HEK293 (cell line): ENCODE measurements at regions not wholly inside any gene's neighbourhood (a gene's known extent, or its start where the extent isn't known, plus 50 kb on each side); places are given as distances from the start of the nearest gene placed in this dataset.

Source experiments
- CTCF ChIA-PET: fragments of 350-600 bp; formaldehyde crosslinking; extraction: SDS; loops from one replicate; lab custom pipeline; 2021; ENCODE audit warnings: antibody characterized with exemption; lab: Yijun Ruan, JAX
- POLR2A ChIA-PET: fragments of 300-600 bp; formaldehyde crosslinking; extraction: SDS; loops from one replicate; lab custom pipeline; 2020; ENCODE audit warnings: antibody characterized with exemption, inconsistent platforms; lab: Yijun Ruan, JAX
- H3K27ac ChIP-seq: fragments of 200-500 bp; sonication (Bioruptor generic); 2 replicates; pipeline ENCODE4 v1.5.1; 2014; ENCODE audit warnings: low read depth, low read length, control low read depth, inconsistent platforms; ENCODE audit errors: extremely low read depth
- H3K36me3 ChIP-seq, 2 experiments: fragments of 200-500 bp in 1 of 2; sonication (Bioruptor generic) in 1 of 2; 1 replicate in 1 of 2; 2 replicates in 1 of 2; pipeline ENCODE4 v1.5.1; 2014 to 2017; ENCODE audit warnings: inconsistent platforms in 2 of 2, low read length in 2 of 2; ENCODE audit not compliant: control insufficient read depth in 2 of 2, insufficient read depth in 1 of 2
- H3K4me1 ChIP-seq: fragments of 200-500 bp; sonication (Bioruptor generic); 2 replicates; pipeline ENCODE4 v1.5.1; 2014; ENCODE audit warnings: mild to moderate bottlenecking, low read length, inconsistent platforms; ENCODE audit not compliant: control insufficient read depth, insufficient read depth
- H3K4me3 ChIP-seq: 2 replicates; pipeline ENCODE4 v1.5.1; 2011; ENCODE audit warnings: low read depth, mild to moderate bottlenecking, control low read depth, low read length, moderate library complexity
- H3K9me3 ChIP-seq: fragments of 200-500 bp; sonication (Bioruptor generic); 2 replicates; pipeline ENCODE4 v1.5.1; 2014; ENCODE audit warnings: low read depth, low read length, inconsistent platforms; ENCODE audit not compliant: control insufficient read depth, insufficient read depth
- GLI4 ChIP-seq: fragments of 450-650 bp; formaldehyde crosslinking; IDR thresholded peaks from 2 replicates; pipeline ENCODE4 v1.5.1; 2016; ENCODE audit warnings: missing biosample characterization, missing genetic modification characterization
- KLF1 ChIP-seq: fragments of 450-650 bp; formaldehyde crosslinking; IDR thresholded peaks from 2 replicates; pipeline ENCODE4 v1.5.1; 2016; ENCODE audit warnings: missing biosample characterization, missing genetic modification characterization
- KLF16 ChIP-seq: fragments of 450-650 bp; formaldehyde crosslinking; IDR thresholded peaks from 2 replicates; pipeline ENCODE4 v1.5.1; 2017; ENCODE audit warnings: missing biosample characterization, missing genetic modification characterization
- MYNN ChIP-seq: fragments of 450-650 bp; formaldehyde crosslinking; IDR thresholded peaks from 2 replicates; pipeline ENCODE4 v1.5.1; 2016; ENCODE audit warnings: missing biosample characterization, missing genetic modification characterization, borderline replicate concordance
- ZEB2 ChIP-seq: fragments of 450-650 bp; formaldehyde crosslinking; IDR thresholded peaks from 2 replicates; pipeline ENCODE4 v1.5.1; 2016; ENCODE audit warnings: missing biosample characterization, missing genetic modification characterization
- ZNF10 ChIP-seq: fragments of 450-650 bp; formaldehyde crosslinking; IDR thresholded peaks from 2 replicates; pipeline ENCODE4 v1.5.1; 2017; ENCODE audit warnings: missing biosample characterization, missing genetic modification characterization
- ZNF114 ChIP-seq: fragments of 450-650 bp; formaldehyde crosslinking; IDR thresholded peaks from 2 replicates; pipeline ENCODE4 v1.5.0; 2017; ENCODE audit warnings: missing biosample characterization, missing genetic modification characterization
- ZNF121 ChIP-seq: fragments of 450-650 bp; formaldehyde crosslinking; IDR thresholded peaks from 2 replicates; pipeline ENCODE4 v1.5.1; 2016; ENCODE audit warnings: missing biosample characterization, missing genetic modification characterization
- ZNF146 ChIP-seq: fragments of 450-650 bp; formaldehyde crosslinking; IDR thresholded peaks from 2 replicates; pipeline ENCODE4 v1.5.1; 2016; ENCODE audit warnings: missing biosample characterization, missing genetic modification characterization
- ZNF157 ChIP-seq: fragments of 450-650 bp; formaldehyde crosslinking; IDR thresholded peaks from 2 replicates; pipeline ENCODE4 v1.5.1; 2016; ENCODE audit warnings: missing biosample characterization, missing genetic modification characterization
- ZNF19 ChIP-seq: fragments of 450-650 bp; formaldehyde crosslinking; IDR thresholded peaks from 2 replicates; pipeline ENCODE4; 2016; ENCODE audit warnings: missing biosample characterization, missing genetic modification characterization, low read depth
- ZNF239 ChIP-seq: fragments of 450-650 bp; formaldehyde crosslinking; IDR thresholded peaks from 2 replicates; pipeline ENCODE4 v1.5.1; 2016; ENCODE audit warnings: missing biosample characterization, missing genetic modification characterization
- ZNF394 ChIP-seq: fragments of 450-650 bp; formaldehyde crosslinking; IDR thresholded peaks from 2 replicates; pipeline ENCODE4 v1.5.1; 2016; ENCODE audit warnings: missing biosample characterization, missing genetic modification characterization, mild to moderate bottlenecking, moderate library complexity, borderline replicate concordance
- ZNF530 ChIP-seq: fragments of 450-650 bp; formaldehyde crosslinking; IDR thresholded peaks from 2 replicates; pipeline ENCODE4 v1.5.1; 2016; ENCODE audit warnings: low read depth, missing biosample characterization, missing genetic modification characterization
- ZNF548 ChIP-seq: fragments of 450-650 bp; formaldehyde crosslinking; IDR thresholded peaks from 2 replicates; pipeline ENCODE4 v1.5.1; 2016; ENCODE audit warnings: missing biosample characterization, missing genetic modification characterization
- ZNF561 ChIP-seq: fragments of 450-650 bp; IDR thresholded peaks from 2 replicates; pipeline ENCODE4 v1.5.1; 2018; ENCODE audit warnings: missing biosample characterization, missing genetic modification characterization, borderline replicate concordance
- ZNF660 ChIP-seq: fragments of 450-650 bp; IDR thresholded peaks from 2 replicates; pipeline ENCODE4 v1.5.1; 2018; ENCODE audit warnings: missing biosample characterization, mild to moderate bottlenecking, missing genetic modification characterization
- ZNF785 ChIP-seq: fragments of 450-650 bp; formaldehyde crosslinking; IDR thresholded peaks from 2 replicates; pipeline ENCODE4 v1.5.1; 2016; ENCODE audit warnings: missing biosample characterization, missing genetic modification characterization
- ZNF837 ChIP-seq: fragments of 450-650 bp; formaldehyde crosslinking; IDR thresholded peaks from 2 replicates; pipeline ENCODE4 v1.5.1; 2016; ENCODE audit warnings: missing biosample characterization, missing genetic modification characterization
- TF ChIP-seq, protein P1 (sequence below): fragments of 450-650 bp; formaldehyde crosslinking; IDR thresholded peaks from 2 replicates; pipeline ENCODE4 v1.5.1; 2017; ENCODE audit warnings: missing biosample characterization, mild to moderate bottlenecking, missing genetic modification characterization, moderate library complexity
- TF ChIP-seq, protein P2 (sequence below): fragments of 450-650 bp; formaldehyde crosslinking; IDR thresholded peaks from 2 replicates; pipeline ENCODE4 v1.5.1; 2016; ENCODE audit warnings: missing biosample characterization, missing genetic modification characterization
- TF ChIP-seq, protein P3 (sequence below): fragments of 450-650 bp; formaldehyde crosslinking; IDR thresholded peaks from 2 replicates; pipeline ENCODE4 v1.5.1; 2016; ENCODE audit warnings: missing biosample characterization, missing genetic modification characterization
- TF ChIP-seq, protein P4 (sequence below): IDR thresholded peaks from 2 replicates; pipeline ENCODE4 v1.6.1; 2011; ENCODE audit warnings: mild to moderate bottlenecking, low read depth, low read length, borderline replicate concordance
- TF ChIP-seq, protein P5 (sequence below): fragments of 450-650 bp; formaldehyde crosslinking; IDR thresholded peaks from 2 replicates; pipeline ENCODE4 v1.5.1; 2016; ENCODE audit warnings: missing biosample characterization, missing genetic modification characterization, borderline replicate concordance
- TF ChIP-seq, protein P6 (sequence below): fragments of 450-650 bp; formaldehyde crosslinking; IDR thresholded peaks from 2 replicates; pipeline ENCODE4 v1.5.1; 2017; ENCODE audit warnings: missing biosample characterization, missing genetic modification characterization
- TF ChIP-seq, protein P7 (sequence below): fragments of 450-650 bp; formaldehyde crosslinking; IDR thresholded peaks from 2 replicates; pipeline ENCODE4 v1.5.1; 2016; ENCODE audit warnings: missing biosample characterization, missing genetic modification characterization

DNA sequence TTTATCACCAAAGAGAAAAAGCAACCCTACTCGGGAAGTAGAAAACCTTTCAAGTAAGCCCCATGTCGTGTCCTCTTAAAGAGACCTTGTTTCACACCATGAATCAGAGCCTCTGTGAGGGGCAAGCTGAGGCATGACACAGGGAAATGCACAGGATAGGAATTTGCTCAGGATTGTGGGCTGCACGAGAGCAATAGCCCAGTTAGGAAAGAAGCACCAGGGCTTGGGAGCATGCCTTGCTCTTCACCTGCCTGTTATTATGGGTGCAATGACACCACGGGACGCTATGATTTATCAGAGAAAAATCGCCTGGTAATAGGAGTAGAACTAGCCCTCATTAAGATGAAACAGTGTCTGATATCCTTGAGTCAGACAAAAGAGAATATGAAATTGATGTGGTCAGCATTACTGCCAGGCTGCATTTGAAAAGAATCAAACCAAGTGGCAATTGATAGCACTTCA lies 562.9 kb upstream of the NRP1 start (continued):
- TF ChIP-seq ZNF530 (tag by site-specific recombination) (no peak), MYNN (tag by site-specific recombination) (no peak), ZNF239 (tag by site-specific recombination) (no peak), GLI4 (tag by site-specific recombination) (no peak), ZEB2 (tag by site-specific recombination) (no peak), ZNF114 (tag by site-specific recombination) (no peak)
- TF ChIP-seq, protein P1, sequence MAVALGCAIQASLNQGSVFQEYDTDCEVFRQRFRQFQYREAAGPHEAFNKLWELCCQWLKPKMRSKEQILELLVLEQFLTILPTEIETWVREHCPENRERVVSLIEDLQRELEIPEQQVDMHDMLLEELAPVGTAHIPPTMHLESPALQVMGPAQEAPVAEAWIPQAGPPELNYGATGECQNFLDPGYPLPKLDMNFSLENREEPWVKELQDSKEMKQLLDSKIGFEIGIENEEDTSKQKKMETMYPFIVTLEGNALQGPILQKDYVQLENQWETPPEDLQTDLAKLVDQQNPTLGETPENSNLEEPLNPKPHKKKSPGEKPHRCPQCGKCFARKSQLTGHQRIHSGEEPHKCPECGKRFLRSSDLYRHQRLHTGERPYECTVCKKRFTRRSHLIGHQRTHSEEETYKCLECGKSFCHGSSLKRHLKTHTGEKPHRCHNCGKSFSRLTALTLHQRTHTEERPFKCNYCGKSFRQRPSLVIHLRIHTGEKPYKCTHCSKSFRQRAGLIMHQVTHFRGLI (tag by site-specific recombination), result no peak

DNA sequence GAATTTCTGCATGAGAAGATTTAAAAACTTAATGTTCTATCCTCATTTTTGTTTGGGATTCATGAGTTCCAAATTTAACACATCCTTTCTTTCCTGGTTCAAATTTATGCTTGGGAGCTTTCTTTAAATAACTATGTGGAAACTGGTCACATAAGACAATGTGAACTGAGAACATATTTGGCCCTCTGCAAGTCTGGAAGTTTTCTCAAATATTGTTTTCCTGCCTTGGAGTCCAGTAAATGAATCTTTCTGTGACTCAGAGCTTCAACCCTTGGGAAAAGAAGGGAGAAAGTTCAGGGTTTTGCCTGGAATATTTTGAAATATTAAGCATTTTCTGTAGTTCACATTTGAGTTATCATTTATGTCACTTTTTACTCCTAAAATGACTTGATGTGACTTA lies 559.0 kb upstream of the NRP1 start:
- Histone ChIP-seq H3K36me3 (no peaks in the 10 kb centered on the region), H3K4me1 (no peaks in the 10 kb centered on the region), H3K27ac (no peak overlapping the region), H3K4me3 (no peak overlapping the region), H3K9me3 (no peaks in the 10 kb centered on the region)
- POLR2A ChIA-PET, result interaction anchor here (0.6 kb wide), 1 partner anchor 506 kb away, joined by 3 read pairs; no protein-coding TSS in a partner anchor
- CTCF ChIA-PET, result no interaction called here
- TF ChIP-seq, protein P2, sequence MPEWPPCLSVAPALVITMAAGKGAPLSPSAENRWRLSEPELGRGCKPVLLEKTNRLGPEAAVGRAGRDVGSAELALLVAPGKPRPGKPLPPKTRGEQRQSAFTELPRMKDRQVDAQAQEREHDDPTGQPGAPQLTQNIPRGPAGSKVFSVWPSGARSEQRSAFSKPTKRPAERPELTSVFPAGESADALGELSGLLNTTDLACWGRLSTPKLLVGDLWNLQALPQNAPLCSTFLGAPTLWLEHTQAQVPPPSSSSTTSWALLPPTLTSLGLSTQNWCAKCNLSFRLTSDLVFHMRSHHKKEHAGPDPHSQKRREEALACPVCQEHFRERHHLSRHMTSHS (tag by site-specific recombination), result no peak
- TF ChIP-seq ZNF10 (tag by site-specific recombination) (no peak), ZNF785 (no peak), ZNF19 (tag by site-specific recombination) (no peak), ZNF394 (tag by site-specific recombination) (no peak), ZNF837 (tag by site-specific recombination) (no peak), KLF16 (tag by site-specific recombination) (no peak), KLF1 (tag by site-specific recombination) (no peak), ZNF121 (tag by site-specific recombination) (no peak)
- TF ChIP-seq, protein P3, sequence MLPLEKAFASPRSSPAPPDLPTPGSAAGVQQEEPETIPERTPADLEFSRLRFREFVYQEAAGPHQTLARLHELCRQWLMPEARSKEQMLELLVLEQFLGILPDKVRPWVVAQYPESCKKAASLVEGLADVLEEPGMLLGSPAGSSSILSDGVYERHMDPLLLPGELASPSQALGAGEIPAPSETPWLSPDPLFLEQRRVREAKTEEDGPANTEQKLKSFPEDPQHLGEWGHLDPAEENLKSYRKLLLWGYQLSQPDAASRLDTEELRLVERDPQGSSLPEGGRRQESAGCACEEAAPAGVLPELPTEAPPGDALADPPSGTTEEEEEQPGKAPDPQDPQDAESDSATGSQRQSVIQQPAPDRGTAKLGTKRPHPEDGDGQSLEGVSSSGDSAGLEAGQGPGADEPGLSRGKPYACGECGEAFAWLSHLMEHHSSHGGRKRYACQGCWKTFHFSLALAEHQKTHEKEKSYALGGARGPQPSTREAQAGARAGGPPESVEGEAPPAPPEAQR (tag by site-specific recombination), result no peak

DNA sequence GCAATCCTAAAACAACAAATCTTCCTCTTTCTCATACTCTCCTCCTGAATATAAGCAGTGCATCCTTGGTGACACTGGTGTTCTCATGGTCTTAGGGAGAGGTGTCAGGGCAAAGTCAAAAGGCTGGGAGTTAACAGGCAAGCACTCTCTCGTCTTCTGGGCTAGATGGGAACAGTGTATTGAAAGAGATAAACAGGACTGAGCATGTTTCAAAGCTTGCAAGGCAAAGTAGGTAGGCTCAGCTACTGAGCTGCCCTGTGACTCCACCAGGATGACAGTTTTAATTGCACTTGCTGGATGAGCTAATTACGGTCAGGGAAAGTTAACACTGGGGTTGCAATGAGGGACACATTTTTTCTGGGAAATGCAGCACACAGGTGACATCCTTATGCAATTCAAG lies 554.9 kb upstream of the NRP1 start:
- H3K4me3 ChIP-seq, result no peak overlapping the region
- no peak overlapping the region for H3K27ac ChIP-seq
- POLR2A ChIA-PET, result no interaction called here
- CTCF ChIA-PET, result no interaction called here
- H3K36me3 ChIP-seq, result no peaks in the 10 kb centered on the region
- H3K9me3 ChIP-seq, result no peaks in the 10 kb centered on the region
- no peaks in the 10 kb centered on the region for H3K4me1 ChIP-seq
- TF ChIP-seq ZNF548 (tag by site-specific recombination) (no peak), ZNF146 (tag by site-specific recombination) (no peak), ZNF561 (tag by site-specific recombination) (no peak), ZNF660 (tag by site-specific recombination) (no peak), ZNF157 (no peak)
- TF ChIP-seq, protein P4, sequence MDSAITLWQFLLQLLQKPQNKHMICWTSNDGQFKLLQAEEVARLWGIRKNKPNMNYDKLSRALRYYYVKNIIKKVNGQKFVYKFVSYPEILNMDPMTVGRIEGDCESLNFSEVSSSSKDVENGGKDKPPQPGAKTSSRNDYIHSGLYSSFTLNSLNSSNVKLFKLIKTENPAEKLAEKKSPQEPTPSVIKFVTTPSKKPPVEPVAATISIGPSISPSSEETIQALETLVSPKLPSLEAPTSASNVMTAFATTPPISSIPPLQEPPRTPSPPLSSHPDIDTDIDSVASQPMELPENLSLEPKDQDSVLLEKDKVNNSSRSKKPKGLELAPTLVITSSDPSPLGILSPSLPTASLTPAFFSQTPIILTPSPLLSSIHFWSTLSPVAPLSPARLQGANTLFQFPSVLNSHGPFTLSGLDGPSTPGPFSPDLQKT, result no peak
- TF ChIP-seq, protein P5, sequence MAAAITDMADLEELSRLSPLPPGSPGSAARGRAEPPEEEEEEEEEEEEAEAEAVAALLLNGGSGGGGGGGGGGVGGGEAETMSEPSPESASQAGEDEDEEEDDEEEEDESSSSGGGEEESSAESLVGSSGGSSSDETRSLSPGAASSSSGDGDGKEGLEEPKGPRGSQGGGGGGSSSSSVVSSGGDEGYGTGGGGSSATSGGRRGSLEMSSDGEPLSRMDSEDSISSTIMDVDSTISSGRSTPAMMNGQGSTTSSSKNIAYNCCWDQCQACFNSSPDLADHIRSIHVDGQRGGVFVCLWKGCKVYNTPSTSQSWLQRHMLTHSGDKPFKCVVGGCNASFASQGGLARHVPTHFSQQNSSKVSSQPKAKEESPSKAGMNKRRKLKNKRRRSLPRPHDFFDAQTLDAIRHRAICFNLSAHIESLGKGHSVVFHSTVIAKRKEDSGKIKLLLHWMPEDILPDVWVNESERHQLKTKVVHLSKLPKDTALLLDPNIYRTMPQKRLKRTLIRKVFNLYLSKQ (tag by site-specific recombination), result no peak
- TF ChIP-seq, protein P6, sequence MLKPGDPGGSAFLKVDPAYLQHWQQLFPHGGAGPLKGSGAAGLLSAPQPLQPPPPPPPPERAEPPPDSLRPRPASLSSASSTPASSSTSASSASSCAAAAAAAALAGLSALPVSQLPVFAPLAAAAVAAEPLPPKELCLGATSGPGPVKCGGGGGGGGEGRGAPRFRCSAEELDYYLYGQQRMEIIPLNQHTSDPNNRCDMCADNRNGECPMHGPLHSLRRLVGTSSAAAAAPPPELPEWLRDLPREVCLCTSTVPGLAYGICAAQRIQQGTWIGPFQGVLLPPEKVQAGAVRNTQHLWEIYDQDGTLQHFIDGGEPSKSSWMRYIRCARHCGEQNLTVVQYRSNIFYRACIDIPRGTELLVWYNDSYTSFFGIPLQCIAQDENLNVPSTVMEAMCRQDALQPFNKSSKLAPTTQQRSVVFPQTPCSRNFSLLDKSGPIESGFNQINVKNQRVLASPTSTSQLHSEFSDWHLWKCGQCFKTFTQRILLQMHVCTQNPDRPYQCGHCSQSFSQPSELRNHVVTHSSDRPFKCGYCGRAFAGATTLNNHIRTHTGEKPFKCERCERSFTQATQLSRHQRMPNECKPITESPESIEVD (tag by site-specific recombination), result no peak
- TF ChIP-seq, protein P7, sequence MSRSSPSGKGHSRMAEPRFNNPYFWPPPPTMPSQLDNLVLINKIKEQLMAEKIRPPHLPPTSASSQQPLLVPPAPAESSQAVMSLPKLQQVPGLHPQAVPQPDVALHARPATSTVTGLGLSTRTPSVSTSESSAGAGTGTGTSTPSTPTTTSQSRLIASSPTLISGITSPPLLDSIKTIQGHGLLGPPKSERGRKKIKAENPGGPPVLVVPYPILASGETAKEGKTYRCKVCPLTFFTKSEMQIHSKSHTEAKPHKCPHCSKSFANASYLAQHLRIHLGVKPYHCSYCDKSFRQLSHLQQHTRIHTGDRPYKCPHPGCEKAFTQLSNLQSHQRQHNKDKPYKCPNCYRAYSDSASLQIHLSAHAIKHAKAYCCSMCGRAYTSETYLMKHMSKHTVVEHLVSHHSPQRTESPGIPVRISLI (tag by site-specific recombination), result no peak
